HL-60 (cell line): ENCODE measurements at regions not wholly inside any gene's neighbourhood (a gene's known extent, or its start where the extent isn't known, plus 50 kb on each side); places are given as distances from the start of the nearest gene placed in this dataset.

Experiments
- CTCF ChIP-seq: IDR thresholded peaks from one replicate; pipeline ENCODE4 v1.5.1; 2011; ENCODE audit warnings: low read length, control low read depth, inconsistent platforms; ENCODE audit not compliant: insufficient read depth
- GABPA ChIP-seq: IDR thresholded peaks from 2 replicates; pipeline ENCODE4 v1.6.1; 2012; ENCODE audit warnings: low read depth

- TF ChIP-seq CTCF = peak; percentile 37
- no peak for TF ChIP-seq GABPA
Measured at GRCh38 chr12:94074980-94075629, 73.3 kb upstream of the PLXNC1 start.
